Eye (tissue), 1 donor: ENCODE measurements at regions not wholly inside any gene's neighbourhood (a gene's known extent, or its start where the extent isn't known, plus 50 kb on each side); places are given as distances from the start of the nearest gene placed in this dataset.
A peak's percentile ranks its signal among the peaks of the same experiment; 100 is the strongest.
"Not testable (repeated sequence)": the region's sequence is repeated elsewhere in the genome, so short reads cannot be mapped to it uniquely, and the experiment has no call there.

Source experiments
- DNase-seq: peaks from one replicate; pipeline ENCODE4 v3.0.0-alpha.2; 2015

DNA sequence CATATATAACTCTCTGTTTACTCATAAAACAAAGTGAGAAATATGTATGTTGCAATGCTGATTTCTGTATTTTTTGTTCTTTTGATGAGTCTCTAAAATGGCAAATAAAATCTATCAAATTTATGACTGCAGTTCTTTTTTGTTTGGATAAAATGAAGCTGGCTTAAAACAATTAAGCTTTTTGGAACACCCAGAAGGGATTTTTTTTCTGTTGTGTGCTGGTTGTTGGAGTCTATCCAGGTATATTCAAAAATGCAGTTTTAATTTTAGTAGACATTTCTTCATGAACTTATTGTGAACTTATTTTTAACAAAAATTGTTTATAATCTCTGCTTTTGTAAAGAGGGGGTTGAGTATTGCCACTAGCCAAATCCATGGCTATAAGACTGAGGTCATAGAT lies 405.5 kb downstream of the RAP2B start:
- DNase-seq: no peak

DNA sequence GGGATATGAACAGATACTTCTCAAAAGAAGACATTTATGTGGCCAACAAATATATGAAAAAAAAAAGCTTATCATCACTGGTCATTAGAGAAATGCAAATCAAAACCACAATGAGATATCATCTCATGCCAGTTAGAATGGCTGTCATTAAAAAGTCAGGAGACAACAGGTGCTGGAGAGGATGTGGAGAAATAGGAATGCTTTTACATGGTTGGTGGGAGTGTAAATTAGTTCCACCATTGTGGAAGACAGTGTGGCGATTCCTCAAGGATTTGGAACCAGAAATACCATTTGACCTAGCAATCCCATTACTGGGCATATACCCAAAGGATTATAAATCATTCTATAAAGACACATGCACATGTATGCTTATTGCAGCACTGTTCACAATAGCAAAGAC lies 408.5 kb downstream of the RAP2B start:
- DNase-seq: not testable (repeated sequence)

GRCh38 chr3:153572165-153572564 lies 410.1 kb downstream of the RAP2B start:
- DNase-seq: peak; percentile 28

DNA sequence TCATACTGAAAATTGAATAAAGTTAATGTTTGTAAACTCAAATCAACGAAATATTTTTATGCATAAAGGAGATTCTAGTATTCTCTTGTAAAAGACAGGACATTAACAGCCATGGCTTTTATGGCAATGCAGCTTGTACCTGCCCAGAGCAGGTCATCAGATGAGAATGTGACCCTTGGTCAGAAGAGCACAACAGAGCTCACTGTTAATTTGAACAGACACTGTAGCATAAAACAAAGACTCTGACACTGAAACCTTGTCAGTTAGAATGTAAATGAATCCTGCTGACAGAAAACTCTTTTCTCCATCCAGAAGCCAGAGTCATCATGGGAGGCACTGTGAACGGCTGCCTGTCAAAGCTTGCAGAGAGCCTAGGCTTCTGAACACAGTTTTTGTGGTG lies 410.6 kb downstream of the RAP2B start:
- peak; percentile 46 for DNase-seq

GRCh38 chr3:153573481-153573880 lies 411.5 kb downstream of the RAP2B start:
- peak; percentile 3 for DNase-seq

GRCh38 chr3:153574445-153574844 lies 412.4 kb downstream of the RAP2B start:
- no peak for DNase-seq

DNA sequence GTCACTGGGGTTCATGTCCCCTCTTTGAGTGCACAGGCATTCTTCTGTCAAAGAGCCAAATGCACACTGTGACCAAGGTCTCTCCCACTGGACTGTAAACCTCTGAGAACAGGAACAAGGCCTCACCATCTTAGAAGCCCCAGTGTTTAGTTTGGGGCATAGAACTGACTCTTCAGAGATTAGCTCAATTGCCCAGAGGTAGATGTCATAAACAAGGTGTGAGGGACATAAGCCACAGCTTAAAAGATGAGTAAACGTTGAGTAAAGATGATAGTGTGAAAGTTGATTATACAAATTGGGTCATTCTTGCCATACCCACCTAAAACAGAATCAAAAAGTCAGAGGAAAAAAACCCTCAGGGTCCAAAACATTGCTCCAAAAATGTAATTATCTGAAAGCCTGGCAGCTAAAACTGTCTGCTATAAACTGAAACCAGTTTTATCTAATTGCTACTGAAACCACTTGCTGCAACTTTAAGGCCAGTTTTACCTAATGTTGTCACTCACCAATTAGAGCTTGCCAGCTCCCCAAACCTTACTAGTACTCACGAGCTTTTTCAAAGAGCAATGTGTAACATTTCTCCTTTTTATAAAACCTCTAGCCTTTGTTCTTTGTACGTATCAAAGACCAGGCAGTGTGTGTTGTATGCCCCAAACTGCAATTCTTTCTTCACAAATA lies 415.2 kb downstream of the RAP2B start:
- DNase-seq: no peak

DNA sequence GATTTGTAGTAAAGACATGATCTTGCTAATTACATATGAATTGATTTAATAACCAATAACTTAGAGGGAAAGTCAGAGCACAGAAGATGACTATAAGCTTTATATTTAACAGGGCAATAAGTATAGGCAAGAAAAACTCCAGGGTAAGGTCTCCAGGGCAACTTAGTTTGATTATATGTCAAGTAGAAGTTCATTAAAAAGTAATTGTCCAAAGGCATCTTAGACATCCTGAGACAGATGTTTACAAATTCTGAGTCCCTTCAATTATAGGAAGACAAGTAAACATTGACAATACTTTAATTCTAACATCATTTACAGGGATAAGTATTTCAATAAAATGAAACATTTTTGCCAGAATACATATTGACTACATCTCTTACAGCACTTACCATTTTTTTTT lies 416.0 kb downstream of the RAP2B start:
- no peak for DNase-seq

- no peak for DNase-seq
Measured at GRCh38 chr3:153590051-153590450, 428.0 kb downstream of the RAP2B start.

- no peak for DNase-seq
Measured at GRCh38 chr3:153591561-153592245, 429.7 kb downstream of the RAP2B start.

GRCh38 chr3:153595186-153595815 lies 433.3 kb downstream of the RAP2B start:
- peak; percentile 33 for DNase-seq

GRCh38 chr3:153596401-153596800 lies 434.4 kb downstream of the RAP2B start:
- no peak for DNase-seq

DNA sequence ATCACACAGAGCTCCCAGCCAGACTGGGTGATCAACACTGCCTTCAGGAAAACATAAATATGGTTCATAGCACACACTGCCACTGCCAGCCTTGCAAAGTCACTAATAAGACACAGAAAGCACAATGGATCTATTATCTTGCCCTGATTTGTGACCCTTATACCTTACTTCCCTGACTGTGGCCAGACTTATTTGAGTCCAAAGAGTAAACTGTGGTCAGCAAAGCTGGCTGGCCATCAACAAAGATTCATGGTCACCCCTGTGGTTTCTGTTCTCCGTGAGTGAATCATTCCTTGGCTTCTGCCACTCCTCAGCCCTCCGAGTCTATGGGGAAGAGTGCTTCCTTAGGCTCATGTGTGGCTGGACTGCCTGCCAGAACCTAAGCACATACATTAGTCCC lies 437.7 kb downstream of the RAP2B start:
- DNase-seq: no peak

DNA sequence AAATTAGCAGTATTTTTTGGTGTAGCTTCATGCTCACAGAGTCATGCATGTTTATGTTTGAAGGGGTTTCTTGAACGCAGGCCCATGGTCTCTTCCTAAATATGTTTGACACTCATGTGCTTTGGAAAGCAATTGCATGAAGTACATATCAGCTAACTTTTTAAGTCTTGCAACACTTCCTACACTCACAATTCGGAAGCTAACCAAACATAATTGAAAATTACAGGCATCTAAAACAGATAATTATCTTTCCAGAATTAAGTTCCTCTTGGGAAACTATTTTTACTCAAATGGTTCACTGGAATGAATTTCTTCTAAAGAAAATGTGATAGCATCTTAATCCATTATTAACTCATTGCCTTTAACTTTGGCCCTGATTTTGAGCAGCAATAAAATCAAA lies 438.9 kb downstream of the RAP2B start:
- DNase-seq: no peak

- no peak for DNase-seq
Measured at GRCh38 chr3:153601374-153601853, 439.4 kb downstream of the RAP2B start.

DNA sequence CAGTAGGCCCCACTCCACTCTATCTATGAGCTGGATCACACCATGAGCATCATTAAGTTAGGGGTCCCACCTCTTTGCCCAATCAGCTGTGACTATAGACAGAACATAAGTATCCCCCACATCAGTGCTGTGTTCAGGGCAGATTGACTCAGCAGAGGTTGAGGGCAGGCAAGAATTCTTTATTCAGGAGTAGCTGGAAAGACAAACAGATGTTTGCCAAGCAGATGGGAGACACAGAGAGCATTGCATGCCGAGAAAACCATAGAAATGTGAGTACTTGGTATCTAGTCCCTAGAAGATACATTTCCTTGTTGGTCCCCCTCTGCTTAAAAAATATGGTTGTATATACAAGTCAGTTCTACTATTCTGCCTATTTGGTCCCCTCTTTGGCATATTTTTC lies 440.8 kb downstream of the RAP2B start:
- DNase-seq: no peak

DNA sequence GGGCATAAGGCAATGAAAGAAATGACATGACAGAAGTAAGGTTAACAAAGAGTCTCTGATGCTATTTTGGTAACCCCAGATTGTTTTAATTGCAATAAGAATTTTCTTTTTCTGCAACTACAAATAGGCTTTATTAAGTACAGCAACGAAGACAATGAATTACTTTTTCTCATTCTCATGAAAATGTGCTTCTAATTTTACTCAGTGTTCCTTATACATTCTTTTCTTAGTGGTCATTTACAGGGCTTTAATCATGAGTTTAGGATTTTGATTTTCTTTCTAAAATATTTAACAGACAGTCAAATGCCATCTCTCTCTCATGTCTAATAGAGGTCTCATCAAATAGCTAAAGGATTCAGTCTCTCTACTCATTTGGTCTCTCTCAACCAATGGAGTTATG lies 452.1 kb downstream of the RAP2B start:
- DNase-seq: no peak

- DNase-seq: no peak
Measured at GRCh38 chr3:153614563-153614962, 452.5 kb downstream of the RAP2B start.

DNA sequence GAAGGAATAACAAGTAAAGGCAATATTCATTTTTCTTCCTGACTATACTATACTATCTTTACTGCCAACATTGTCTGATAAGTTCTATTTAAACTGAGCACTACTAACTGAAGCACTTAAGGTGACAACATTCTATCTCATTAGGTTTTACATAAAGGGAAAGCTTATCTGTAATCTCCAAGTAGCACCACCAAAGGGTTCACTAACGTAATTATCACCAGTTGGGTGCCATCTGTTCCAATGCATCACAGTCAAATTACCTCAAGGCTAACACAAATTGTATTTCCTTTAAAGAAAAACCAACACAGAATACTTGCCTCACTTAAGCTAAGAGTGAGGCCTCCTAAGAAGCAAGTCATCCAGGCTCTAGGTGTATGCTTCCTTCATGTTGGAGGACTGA lies 453.8 kb downstream of the RAP2B start:
- no peak for DNase-seq

- DNase-seq: no peak
Measured at GRCh38 chr3:153617463-153617862, 455.4 kb downstream of the RAP2B start.

DNA sequence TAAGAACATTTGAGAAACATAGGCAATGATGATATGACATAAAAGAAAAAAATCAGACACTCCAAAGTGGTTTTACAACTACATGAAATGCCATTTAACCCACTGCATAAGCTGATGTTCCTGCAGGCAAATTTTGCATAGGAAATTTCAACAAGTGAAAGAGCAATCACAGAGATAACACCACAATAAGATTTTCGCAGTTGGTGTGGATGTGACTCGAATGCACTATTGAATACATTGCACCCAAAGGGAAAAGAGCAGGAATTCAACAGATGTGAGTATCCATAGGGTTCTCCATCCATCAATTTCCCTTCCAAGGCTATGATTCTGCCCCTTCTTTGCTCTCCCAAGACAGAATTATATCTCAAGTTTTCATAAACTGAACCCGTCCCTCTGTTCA lies 456.1 kb downstream of the RAP2B start:
- DNase-seq: no peak

GRCh38 chr3:153619268-153619667 lies 457.2 kb downstream of the RAP2B start:
- no peak for DNase-seq

DNA sequence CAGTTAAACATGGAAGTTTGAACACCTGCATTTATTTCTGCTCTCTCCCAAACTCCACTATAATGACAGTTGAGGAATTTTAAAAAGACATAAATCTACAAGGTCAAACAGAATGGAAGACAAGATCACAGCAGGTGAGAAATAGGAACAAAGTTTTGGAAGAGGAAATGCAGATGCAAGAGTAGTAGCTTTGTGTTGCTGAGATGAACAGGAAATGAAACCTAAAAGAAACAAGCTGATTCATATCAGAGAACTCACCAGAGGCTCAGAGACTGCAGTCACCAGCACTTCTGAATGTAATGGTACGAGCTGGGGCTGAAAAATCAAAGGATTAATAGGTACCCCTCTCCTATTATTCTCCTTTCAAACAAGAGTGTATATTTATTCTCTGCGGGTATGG lies 459.9 kb downstream of the RAP2B start:
- DNase-seq: no peak

- no peak for DNase-seq
Measured at GRCh38 chr3:153623834-153624233, 461.8 kb downstream of the RAP2B start.
